Loucy (cell line): ENCODE measurements at regions not wholly inside any gene's neighbourhood (a gene's known extent, or its start where the extent isn't known, plus 50 kb on each side); places are given as distances from the start of the nearest gene placed in this dataset.

Experiments used
- H2AFZ ChIP-seq: fragments of 200-600 bp; sonication (generic); 2 replicates; pipeline ENCODE4 v1.6.0; 2016; ENCODE audit warnings: antibody characterized with exemption, mild to moderate bottlenecking, low read length, moderate library complexity
- H3F3A ChIP-seq: fragments of 200-600 bp; 2 replicates; pipeline ENCODE4 v1.6.0; 2016; ENCODE audit warnings: antibody characterized with exemption, low read depth, mild to moderate bottlenecking
- H3K27me3 ChIP-seq: fragments of 200-600 bp; sonication (generic); 2 replicates; pipeline ENCODE4 v1.6.1; 2014; ENCODE audit warnings: low read length, mild to moderate bottlenecking; ENCODE audit not compliant: insufficient read depth, poor library complexity, severe bottlenecking
- H3K36me3 ChIP-seq: fragments of 200-600 bp; sonication (generic); 2 replicates; pipeline ENCODE4 v1.6.1; 2016; ENCODE audit warnings: low read length; ENCODE audit not compliant: insufficient read depth
- H3K4me1 ChIP-seq: fragments of 200-600 bp; sonication (generic); 2 replicates; pipeline ENCODE4 v1.5.1; 2014; ENCODE audit warnings: low read length, mild to moderate bottlenecking; ENCODE audit not compliant: insufficient read depth, poor library complexity, severe bottlenecking
- H3K4me2 ChIP-seq: fragments of 200-600 bp; sonication (generic); 2 replicates; pipeline ENCODE4 v1.6.0; 2014; ENCODE audit warnings: antibody characterized with exemption, low read length, low read depth, mild to moderate bottlenecking; ENCODE audit not compliant: poor library complexity, severe bottlenecking
- H3K4me3 ChIP-seq: fragments of 200-600 bp; sonication (generic); 2 replicates; pipeline ENCODE4 v1.5.1; 2014; ENCODE audit warnings: low read length, mild to moderate bottlenecking, mixed read lengths; ENCODE audit not compliant: poor library complexity, severe bottlenecking
- H3K79me2 ChIP-seq: fragments of 200-600 bp; sonication (generic); 2 replicates; pipeline ENCODE4 v1.6.1; 2014; ENCODE audit warnings: low read length; ENCODE audit not compliant: insufficient read depth
- H3K9ac ChIP-seq: fragments of 200-600 bp; sonication (generic); 2 replicates; pipeline ENCODE4 v1.6.0; 2014; ENCODE audit warnings: mild to moderate bottlenecking, low read depth, low read length, moderate library complexity; ENCODE audit not compliant: poor library complexity, severe bottlenecking
- H3K9me2 ChIP-seq: fragments of 200-600 bp; sonication (generic); replicated peaks from 2 replicates; pipeline ENCODE4 v1.6.1; 2016; ENCODE audit warnings: low read depth, low read length, mixed read lengths
- H3K9me3 ChIP-seq: fragments of 200-600 bp; sonication (generic); 2 replicates; pipeline ENCODE4 v1.6.1; 2014; ENCODE audit warnings: mild to moderate bottlenecking, antibody characterized with exemption, low read length, low read depth; ENCODE audit not compliant: insufficient read depth
- H4K20me1 ChIP-seq: fragments of 200-600 bp; sonication (generic); 2 replicates; pipeline ENCODE4 v1.6.0; 2014; ENCODE audit warnings: antibody characterized with exemption, low read length, mild to moderate bottlenecking; ENCODE audit not compliant: insufficient read depth, poor library complexity, severe bottlenecking
- CTCF ChIP-seq: fragments of 200-600 bp; sonication (generic); conservative IDR thresholded peaks from 2 replicates; pipeline ENCODE4 v1.5.1; 2014; ENCODE audit warnings: mild to moderate bottlenecking, antibody characterized with exemption, low read length
- EZH2phosphoT487 ChIP-seq: fragments of 200-600 bp; IDR thresholded peaks from 2 replicates; pipeline ENCODE4 v1.6.1; 2018; ENCODE audit warnings: antibody characterized with exemption, mild to moderate bottlenecking, moderate library complexity, borderline replicate concordance

- TF ChIP-seq EZH2phosphoT487 (no peak), CTCF (no peak)
- no peaks in the 10 kb centered on the region for H3K9me3 ChIP-seq
- H3F3A ChIP-seq = no peaks in the 10 kb centered on the region
- no peak overlapping the region for H3K4me2 ChIP-seq
- H3K9me2 ChIP-seq = no peaks in the 10 kb centered on the region
- no peaks in the 10 kb centered on the region for H3K36me3 ChIP-seq
- no peak overlapping the region for H2AFZ ChIP-seq
- H3K9ac ChIP-seq = no peak overlapping the region
- H3K4me1 ChIP-seq = no peaks in the 10 kb centered on the region
- H3K27me3 ChIP-seq = no peaks in the 10 kb centered on the region
- no peaks in the 10 kb centered on the region for H3K79me2 ChIP-seq
- H4K20me1 ChIP-seq = no peaks in the 10 kb centered on the region
- no peak overlapping the region for H3K4me3 ChIP-seq
Measured at GRCh38 chr12:127334365-127334764, 932.6 kb upstream of the TMEM132C start.

DNA sequence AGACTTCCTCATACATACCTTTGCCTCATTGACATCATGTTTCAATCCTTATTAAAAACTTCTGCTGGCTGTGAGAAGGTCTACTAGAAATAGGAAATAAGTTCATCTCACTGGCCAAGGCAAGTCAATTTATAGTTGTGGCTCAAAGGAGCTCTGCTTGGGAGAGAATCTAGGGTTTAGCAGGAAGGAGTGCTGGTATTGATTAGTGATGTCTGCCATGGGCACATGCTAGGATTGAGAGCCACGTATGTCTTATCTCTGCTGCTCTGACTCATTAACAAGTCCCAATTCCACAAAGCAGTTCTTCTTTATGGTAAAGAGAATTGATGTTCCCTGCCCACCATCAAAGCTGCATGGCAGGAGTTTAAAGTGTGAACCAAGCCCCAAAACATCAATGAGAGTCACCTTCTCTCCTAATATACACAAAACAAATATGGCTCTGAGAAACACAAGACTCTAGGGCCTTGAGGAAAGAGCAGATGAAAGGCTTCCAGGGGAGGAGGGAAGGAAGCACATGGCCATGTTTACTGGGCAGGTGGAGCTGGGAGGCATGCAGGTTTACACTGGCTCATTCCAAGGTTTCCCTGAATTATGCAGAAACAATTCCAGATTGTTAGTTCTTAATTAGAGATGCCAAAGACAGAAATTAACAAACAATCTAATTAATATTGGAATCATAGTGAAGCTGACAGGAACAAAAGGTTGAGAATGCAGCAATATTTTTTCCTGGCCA, 931.9 kb upstream of the TMEM132C start:
- H3K27me3 ChIP-seq = no peaks in the 10 kb centered on the region
- H3K4me1 ChIP-seq = no peaks in the 10 kb centered on the region
- no peak overlapping the region for H3K9ac ChIP-seq
- no peak overlapping the region for H3K4me3 ChIP-seq
- H4K20me1 ChIP-seq = no peaks in the 10 kb centered on the region
- H3K79me2 ChIP-seq = no peaks in the 10 kb centered on the region
- no peaks in the 10 kb centered on the region for H3K9me2 ChIP-seq
- no peaks in the 10 kb centered on the region for H3K36me3 ChIP-seq
- no peaks in the 10 kb centered on the region for H3K9me3 ChIP-seq
- H2AFZ ChIP-seq = no peak overlapping the region
- H3K4me2 ChIP-seq = no peak overlapping the region
- no peak for TF ChIP-seq CTCF
- TF ChIP-seq EZH2phosphoT487 = no peak
- H3F3A ChIP-seq = no peaks in the 10 kb centered on the region

- Histone ChIP-seq H4K20me1 (no peaks in the 10 kb centered on the region), H3K4me2 (no peak overlapping the region), H3K9me2 (no peaks in the 10 kb centered on the region), H3K4me1 (no peaks in the 10 kb centered on the region), H3F3A (no peaks in the 10 kb centered on the region), H3K9me3 (no peaks in the 10 kb centered on the region), H3K79me2 (no peaks in the 10 kb centered on the region), H2AFZ (no peak overlapping the region), H3K36me3 (no peaks in the 10 kb centered on the region), H3K9ac (no peak overlapping the region), H3K27me3 (no peaks in the 10 kb centered on the region), H3K4me3 (no peak overlapping the region)
- TF ChIP-seq EZH2phosphoT487 (no peak), CTCF (no peak)
Measured at GRCh38 chr12:127336416-127336815, 930.6 kb upstream of the TMEM132C start.
